ENCODE measurements at regions not wholly inside any gene's neighbourhood (a gene's known extent, or its start where the extent isn't known, plus 50 kb on each side); places are given as distances from the start of the nearest gene placed in this dataset.

GRCh38 chr11:29093416-29094120 is 923.3 kb downstream of the KCNA4 start:
- Histone ChIP-seq H3K9ac (ENCODE audit: low read length) (no peak overlapping the region), H4K20me1 (ENCODE audit: low read depth, low read length) (no peaks in the 10 kb centered on the region), H3K9me3 (ENCODE audit: insufficient read depth, low read length) (no peaks in the 10 kb centered on the region), H3K9me2 (replicated peaks; ENCODE audit: insufficient read depth, low read length) (no peaks in the 10 kb centered on the region), H3K36me3 (ENCODE audit: low read length) (no peaks in the 10 kb centered on the region), H2AFZ (ENCODE audit: low read depth, low read length, severe bottlenecking) (no peak overlapping the region), H3F3A (ENCODE audit: insufficient read depth) (no peaks in the 10 kb centered on the region), H3K79me2 (ENCODE audit: insufficient read depth, low read length) (no peaks in the 10 kb centered on the region), H3K27me3 (ENCODE audit: low read length) (no peaks in the 10 kb centered on the region), H3K4me3 (ENCODE audit: insufficient read depth, low read length, poor library complexity, severe bottlenecking) (no peak overlapping the region), H3K27ac (ENCODE audit: low read depth, low read length) (no peak overlapping the region), H3K4me2 (ENCODE audit: low read depth, low read length, poor library complexity, severe bottlenecking) (no peak overlapping the region)
- TF ChIP-seq CTCF (IDR thresholded peaks at IDR 0.05; ENCODE audit: insufficient read depth, low read length, poor library complexity, severe bottlenecking) (no peak), EZH2phosphoT487 (conservative IDR thresholded peaks at IDR 0.05; ENCODE audit: low read length) (no peak)

GRCh38 chr11:29087200-29087812 is 929.5 kb downstream of the KCNA4 start:
- TF ChIP-seq EZH2phosphoT487 (conservative IDR thresholded peaks at IDR 0.05; ENCODE audit: low read length) (no peak), CTCF (IDR thresholded peaks at IDR 0.05; ENCODE audit: insufficient read depth, low read length, poor library complexity, severe bottlenecking) (no peak)
- no peak overlapping the region for H3K27ac ChIP-seq (ENCODE audit: low read depth, low read length)
- H3K27me3 ChIP-seq (ENCODE audit: low read length) = no peaks in the 10 kb centered on the region

GRCh38 chr11:29075726-29076125 is 941.1 kb downstream of the KCNA4 start:
- no peak for TF ChIP-seq EZH2phosphoT487 (conservative IDR thresholded peaks at IDR 0.05; ENCODE audit: low read length)
- TF ChIP-seq CTCF (IDR thresholded peaks at IDR 0.05; ENCODE audit: insufficient read depth, low read length, poor library complexity, severe bottlenecking) = no peak
- Histone ChIP-seq H3K79me2 (ENCODE audit: insufficient read depth, low read length) (no peaks in the 10 kb centered on the region), H3K27ac (ENCODE audit: low read depth, low read length) (no peak overlapping the region), H3K4me3 (ENCODE audit: insufficient read depth, low read length, poor library complexity, severe bottlenecking) (no peak overlapping the region), H3K4me2 (ENCODE audit: low read depth, low read length, poor library complexity, severe bottlenecking) (no peak overlapping the region), H3K36me3 (ENCODE audit: low read length) (no peaks in the 10 kb centered on the region), H3K9me3 (ENCODE audit: insufficient read depth, low read length) (no peaks in the 10 kb centered on the region), H3K27me3 (ENCODE audit: low read length) (no peaks in the 10 kb centered on the region), H2AFZ (ENCODE audit: low read depth, low read length, severe bottlenecking) (no peak overlapping the region), H3K9me2 (replicated peaks; ENCODE audit: insufficient read depth, low read length) (no peaks in the 10 kb centered on the region), H4K20me1 (ENCODE audit: low read depth, low read length) (no peaks in the 10 kb centered on the region), H3F3A (ENCODE audit: insufficient read depth) (no peaks in the 10 kb centered on the region), H3K9ac (ENCODE audit: low read length) (no peak overlapping the region)

More at GRCh38 chr11:29087200-29087812, 929.5 kb downstream of the KCNA4 start:
- Histone ChIP-seq H4K20me1 (ENCODE audit: low read depth, low read length) (no peaks in the 10 kb centered on the region), H2AFZ (ENCODE audit: low read depth, low read length, severe bottlenecking) (no peak overlapping the region), H3K4me3 (ENCODE audit: insufficient read depth, low read length, poor library complexity, severe bottlenecking) (no peak overlapping the region), H3K79me2 (ENCODE audit: insufficient read depth, low read length) (no peaks in the 10 kb centered on the region), H3K9me3 (ENCODE audit: insufficient read depth, low read length) (no peaks in the 10 kb centered on the region), H3K36me3 (ENCODE audit: low read length) (no peaks in the 10 kb centered on the region), H3F3A (ENCODE audit: insufficient read depth) (no peaks in the 10 kb centered on the region), H3K9ac (ENCODE audit: low read length) (no peak overlapping the region), H3K4me2 (ENCODE audit: low read depth, low read length, poor library complexity, severe bottlenecking) (no peak overlapping the region), H3K9me2 (replicated peaks; ENCODE audit: insufficient read depth, low read length) (no peaks in the 10 kb centered on the region)

Data from SU-DHL-6 (cell line).